Mesenchymal stem cell (in vitro differentiated cells and primary cell): ENCODE measurements at regions not wholly inside any gene's neighbourhood (a gene's known extent, or its start where the extent isn't known, plus 50 kb on each side); places are given as distances from the start of the nearest gene placed in this dataset.
"Not testable (repeated sequence)": the region's sequence is repeated elsewhere in the genome, so short reads cannot be mapped to it uniquely, and the experiment has no call there.

ENCODE experiments used
- DNase-seq: peaks from one replicate; pipeline ENCODE4 v3.0.0-alpha.2; 2013
- H2AFZ ChIP-seq: one replicate; pipeline ENCODE4 v1.6.1; 2013; ENCODE audit warnings: low read depth, mild to moderate bottlenecking, control low read depth, inconsistent platforms, low read length, moderate library complexity
- H2AK5ac ChIP-seq: 2 replicates; pipeline ENCODE4 v1.6.1; 2013; ENCODE audit warnings: low read length, moderate library complexity, mild to moderate bottlenecking, inconsistent platforms; ENCODE audit not compliant: severe bottlenecking
- H2BK120ac ChIP-seq: one replicate; pipeline ENCODE4 v1.6.1; 2013; ENCODE audit warnings: low read depth, mild to moderate bottlenecking, inconsistent platforms, low read length, moderate library complexity
- H2BK12ac ChIP-seq, 2 experiments: one replicate each; pipeline ENCODE4 v1.6.1; 2013; ENCODE audit warnings: inconsistent platforms in 2 of 2, low read length in 2 of 2, mild to moderate bottlenecking in 2 of 2, moderate library complexity in 2 of 2, control low read depth in 1 of 2
- H2BK15ac ChIP-seq: one replicate; pipeline ENCODE4 v1.6.1; 2013; ENCODE audit warnings: mild to moderate bottlenecking, low read depth, inconsistent platforms; ENCODE audit not compliant: poor library complexity, severe bottlenecking
- H2BK5ac ChIP-seq: 2 replicates; pipeline ENCODE4 v1.6.1; 2013; ENCODE audit warnings: low read depth, mild to moderate bottlenecking, low read length, control low read depth, inconsistent platforms; ENCODE audit not compliant: poor library complexity, severe bottlenecking
- H3K14ac ChIP-seq, 2 experiments: one replicate each; pipeline ENCODE4 v1.6.1; 2013; ENCODE audit warnings: inconsistent platforms in 2 of 2, low read length in 2 of 2, control low read depth in 1 of 2, mild to moderate bottlenecking in 1 of 2, moderate library complexity in 1 of 2
- H3K18ac ChIP-seq, 2 experiments: one replicate each; pipeline ENCODE4 v1.6.1; 2013; ENCODE audit warnings: inconsistent platforms in 2 of 2, low read length in 2 of 2, control low read depth in 1 of 2, low read depth in 1 of 2, mild to moderate bottlenecking in 1 of 2
- H3K23ac ChIP-seq, 2 experiments: one replicate each; pipeline ENCODE4 v1.6.1; 2013; ENCODE audit warnings: inconsistent platforms in 2 of 2, low read length in 2 of 2, mild to moderate bottlenecking in 2 of 2, moderate library complexity in 2 of 2, control low read depth in 1 of 2
- H3K27ac ChIP-seq: 2 replicates; pipeline ENCODE4 v1.5.1; 2013; ENCODE audit warnings: mild to moderate bottlenecking, moderate library complexity, low read length, control low read depth, inconsistent platforms; ENCODE audit not compliant: poor library complexity, severe bottlenecking
- H3K27me3 ChIP-seq, 2 experiments: 2 replicates each; pipeline versions ENCODE4 v1.6.1 to v1.7.0; 2013; ENCODE audit warnings: low read length in 2 of 2, mild to moderate bottlenecking in 2 of 2, moderate library complexity in 2 of 2, control low read depth in 1 of 2, inconsistent platforms in 1 of 2; ENCODE audit not compliant: control insufficient read depth in 1 of 2, insufficient read depth in 1 of 2
- H3K36me3 ChIP-seq, 2 experiments: 2 replicates each; pipeline versions ENCODE4 v1.6.1 to v1.7.0; 2013; ENCODE audit warnings: low read length in 2 of 2, control low read depth in 1 of 2, inconsistent platforms in 1 of 2, low read depth in 1 of 2, mild to moderate bottlenecking in 1 of 2; ENCODE audit not compliant: insufficient read depth in 2 of 2, control insufficient read depth in 1 of 2
- H3K4ac ChIP-seq, 2 experiments: one replicate each; pipeline ENCODE4 v1.6.1; 2013; ENCODE audit warnings: inconsistent platforms in 2 of 2, low read length in 2 of 2, mild to moderate bottlenecking in 2 of 2, moderate library complexity in 2 of 2, control low read depth in 1 of 2, low read depth in 1 of 2
- H3K4me1 ChIP-seq: 2 replicates; pipeline ENCODE4 v1.6.1; 2013; ENCODE audit warnings: low read depth, low read length, control low read depth; ENCODE audit not compliant: control insufficient read depth, insufficient read depth
- H3K4me2 ChIP-seq: 2 replicates; pipeline ENCODE4 v1.6.1; 2013; ENCODE audit warnings: low read length, mild to moderate bottlenecking, inconsistent platforms; ENCODE audit not compliant: poor library complexity, severe bottlenecking
- H3K4me3 ChIP-seq, 2 experiments: 2 replicates each; pipeline versions ENCODE4 v1.5.1 to v1.7.0; 2013; ENCODE audit warnings: low read length in 2 of 2, mild to moderate bottlenecking in 2 of 2, control low read depth in 1 of 2, low read depth in 1 of 2; ENCODE audit not compliant: insufficient read depth in 1 of 2
- H3K79me1 ChIP-seq: replicated peaks from 2 replicates; pipeline ENCODE4 v1.6.1; 2013; ENCODE audit warnings: mild to moderate bottlenecking, control low read depth, low read length, inconsistent platforms; ENCODE audit not compliant: poor library complexity, severe bottlenecking
- H3K9ac ChIP-seq: 2 replicates; pipeline ENCODE4 v1.7.0; 2013; ENCODE audit warnings: mild to moderate bottlenecking, low read length, moderate library complexity
- H3K9me3 ChIP-seq: 2 replicates; pipeline ENCODE4 v1.7.0; 2013; ENCODE audit warnings: mild to moderate bottlenecking, low read length; ENCODE audit not compliant: control insufficient read depth
- H4K8ac ChIP-seq: one replicate; pipeline ENCODE4 v1.6.1; 2013; ENCODE audit warnings: inconsistent platforms, mild to moderate bottlenecking, low read length, moderate library complexity
- H4K91ac ChIP-seq: one replicate; pipeline ENCODE4 v1.6.1; 2013; ENCODE audit warnings: mild to moderate bottlenecking, low read length, inconsistent platforms
- WGBS: methylation state at CpG from one replicate; pipeline ENCODE4 v1.1.7; 2013; ENCODE audit warnings: mixed read lengths; 5-methylcytosine and 5-hydroxymethylcytosine counted together

DNA sequence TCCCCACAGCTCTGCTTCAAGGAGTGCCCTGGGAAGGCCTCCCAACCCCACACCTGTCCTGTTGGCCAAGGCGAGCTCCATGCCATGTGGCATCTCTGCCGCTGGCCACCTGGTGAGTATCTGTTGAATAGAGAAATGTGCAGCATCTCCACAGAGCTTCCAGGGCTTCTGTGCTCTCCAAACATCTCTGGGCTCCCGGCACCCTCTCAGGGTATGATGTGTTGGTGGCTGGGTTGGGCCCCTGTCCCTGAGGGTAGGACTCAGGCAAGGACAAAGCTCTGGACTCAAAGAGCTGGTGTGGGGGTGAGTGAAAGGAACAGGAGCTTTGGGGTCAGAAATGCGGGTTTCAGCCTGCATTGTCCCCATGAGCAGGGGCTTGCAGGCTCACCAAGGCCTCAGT is 88.6 kb downstream of the TMEM121 start:
- not testable (repeated sequence) for H3K4me3 ChIP-seq, H2AFZ ChIP-seq, H3K27ac ChIP-seq, H3K9me3 ChIP-seq, H3K4me2 ChIP-seq, H3K4ac ChIP-seq, H4K8ac ChIP-seq, H3K14ac ChIP-seq, H3K79me1 ChIP-seq, H2BK15ac ChIP-seq, H3K4me1 ChIP-seq, H3K27me3 ChIP-seq, H2BK12ac ChIP-seq, DNase-seq, H2AK5ac ChIP-seq, H3K18ac ChIP-seq, H3K23ac ChIP-seq, H2BK120ac ChIP-seq, H4K91ac ChIP-seq, H3K36me3 ChIP-seq, H2BK5ac ChIP-seq, H3K9ac ChIP-seq
- no CpG with 5 or more reads among the region's 4 CpGs for WGBS

DNA sequence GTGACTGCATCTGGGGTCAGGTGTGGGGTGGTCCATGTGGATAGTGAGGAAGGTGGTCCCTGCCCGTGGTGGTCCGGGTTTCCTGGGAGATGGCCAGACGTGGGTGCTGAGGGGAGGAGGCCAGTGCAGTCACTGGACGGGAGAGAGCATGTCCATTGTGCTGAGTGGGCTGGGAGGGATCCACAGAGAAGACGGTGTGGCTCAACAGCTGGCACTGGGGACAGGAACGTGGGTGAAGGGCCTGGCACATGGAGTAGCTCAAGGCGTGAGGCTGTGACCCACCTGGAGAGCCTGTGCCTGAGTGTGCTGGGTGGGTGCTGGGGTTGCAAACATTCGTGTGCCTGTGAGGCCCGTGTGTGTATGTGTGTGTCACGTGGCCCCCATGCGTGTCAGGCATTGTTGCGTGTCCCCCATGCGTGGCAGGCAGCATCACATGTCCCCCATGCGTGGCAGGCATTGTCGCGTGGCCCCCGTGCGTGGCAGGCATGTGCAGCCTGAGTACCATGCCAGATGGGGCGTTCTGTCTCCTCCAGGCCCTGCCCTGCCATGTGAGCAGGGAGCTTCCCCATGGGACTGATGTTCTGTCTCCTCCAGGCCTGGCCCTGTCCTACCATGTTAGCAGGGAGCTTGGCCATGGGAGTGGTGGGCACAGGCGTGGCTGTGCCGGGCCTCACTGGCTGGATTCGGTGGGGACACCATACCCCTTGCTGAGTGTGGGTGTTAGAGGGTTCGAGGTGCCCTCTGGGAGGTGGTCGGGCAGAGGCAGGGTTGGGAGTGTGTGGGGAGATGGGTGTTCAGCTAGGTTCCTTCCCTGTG is 89.8 kb downstream of the TMEM121 start:
- H4K91ac ChIP-seq, H3K36me3 ChIP-seq, H3K14ac ChIP-seq, H2AFZ ChIP-seq, H2AK5ac ChIP-seq, H2BK12ac ChIP-seq, H3K27ac ChIP-seq, H2BK15ac ChIP-seq, H3K4me3 ChIP-seq, H4K8ac ChIP-seq, H2BK120ac ChIP-seq, H2BK5ac ChIP-seq, H3K23ac ChIP-seq, DNase-seq, H3K79me1 ChIP-seq, H3K4me1 ChIP-seq, H3K27me3 ChIP-seq, H3K4me2 ChIP-seq, H3K18ac ChIP-seq, H3K9ac ChIP-seq, H3K9me3 ChIP-seq, H3K4ac ChIP-seq: not testable (repeated sequence)
- WGBS, result 67% methylated on average over 22 of the region's 24 CpGs

DNA sequence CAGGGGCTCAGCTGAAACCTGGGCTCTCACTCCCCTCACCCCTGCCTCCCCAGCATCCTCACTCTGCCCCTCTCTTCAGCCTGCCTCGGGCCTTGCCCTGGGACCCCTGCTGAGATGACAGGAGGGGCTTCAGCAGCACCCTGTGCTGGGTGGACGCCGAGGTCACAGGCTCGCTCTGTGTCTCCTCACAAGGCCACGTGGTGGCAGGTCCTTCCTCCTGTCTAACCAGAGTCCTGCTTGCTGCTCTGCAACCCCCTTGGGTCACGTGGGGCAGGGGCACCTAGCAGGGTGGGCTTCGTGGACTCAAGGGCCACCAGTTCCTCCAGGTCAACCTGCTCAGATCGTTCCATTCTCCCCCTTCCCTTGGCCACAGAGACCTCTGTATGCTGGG is 90.4 kb downstream of the TMEM121 start:
- H3K4me2 ChIP-seq, result no peak overlapping the region
- no peak overlapping the region for H3K23ac ChIP-seq
- no peak overlapping the region for H2BK120ac ChIP-seq
- H3K9ac ChIP-seq, result no peak overlapping the region
- no peak overlapping the region for H2BK12ac ChIP-seq
- H3K36me3 ChIP-seq, result no peaks in the 10 kb centered on the region
- no peak overlapping the region for H4K8ac ChIP-seq
- no peak overlapping the region for H2BK5ac ChIP-seq
- no peak overlapping the region for H2BK15ac ChIP-seq
- no peak overlapping the region for H3K4ac ChIP-seq
- no peak overlapping the region for H3K4me3 ChIP-seq
- no peaks in the 10 kb centered on the region for H3K79me1 ChIP-seq
- H3K4me1 ChIP-seq, result no peaks in the 10 kb centered on the region
- no peaks in the 10 kb centered on the region for H3K9me3 ChIP-seq
- DNase-seq, result no peak
- peaks cover 0 to 2% of the 10 kb centered on the region in 2 experiments for H3K27me3 ChIP-seq
- no peak overlapping the region for H4K91ac ChIP-seq
- H3K18ac ChIP-seq, result no peak overlapping the region
- H3K14ac ChIP-seq, result no peak overlapping the region
- no peak overlapping the region for H2AK5ac ChIP-seq
- no peak overlapping the region for H2AFZ ChIP-seq
- H3K27ac ChIP-seq, result no peak overlapping the region
- WGBS, result 46% methylated on average over 8 of the region's 8 CpGs

DNA sequence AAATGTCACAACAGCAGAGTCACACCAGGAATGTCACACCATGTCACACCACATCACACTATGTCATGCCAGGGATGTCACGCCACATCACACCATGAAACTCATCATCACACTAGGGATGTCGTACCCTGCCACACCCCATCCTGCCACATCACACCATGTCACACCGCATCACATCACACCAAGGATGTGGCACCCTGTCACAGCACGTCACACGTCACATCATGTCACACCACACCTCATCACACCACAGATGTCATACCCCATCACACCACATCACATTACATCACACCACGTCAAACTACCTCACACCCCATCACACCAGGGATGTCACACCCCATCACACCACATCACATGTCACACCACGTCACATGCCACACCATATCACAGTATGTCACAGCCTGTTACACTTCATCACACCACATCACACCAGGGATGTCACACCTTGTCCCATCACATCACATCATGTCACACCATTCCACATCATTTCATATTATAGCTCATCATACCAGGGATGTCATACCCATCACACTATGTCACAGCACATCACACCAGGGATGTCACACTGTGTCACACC is 90.9 kb downstream of the TMEM121 start:
- no peak overlapping the region for H2BK120ac ChIP-seq
- no peaks in the 10 kb centered on the region for H3K36me3 ChIP-seq
- no peak overlapping the region for H3K4me3 ChIP-seq
- H2AK5ac ChIP-seq, result no peak overlapping the region
- DNase-seq, result no peak
- no peak overlapping the region for H2BK12ac ChIP-seq
- H3K18ac ChIP-seq, result no peak overlapping the region
- H3K14ac ChIP-seq, result peak overlapping the region in 1 of 2 experiments; percentile 2
- no peaks in the 10 kb centered on the region for H3K4me1 ChIP-seq
- H3K79me1 ChIP-seq, result no peaks in the 10 kb centered on the region
- H2BK15ac ChIP-seq, result no peak overlapping the region
- 67% methylated on average over 7 of the region's 7 CpGs for WGBS
- no peak overlapping the region for H3K9ac ChIP-seq
- H4K8ac ChIP-seq, result no peak overlapping the region
- no peak overlapping the region for H2BK5ac ChIP-seq
- no peak overlapping the region for H4K91ac ChIP-seq
- no peak overlapping the region for H3K4ac ChIP-seq
- H2AFZ ChIP-seq, result no peak overlapping the region
- no peaks in the 10 kb centered on the region for H3K9me3 ChIP-seq
- H3K23ac ChIP-seq, result no peak overlapping the region
- H3K4me2 ChIP-seq, result no peak overlapping the region
- H3K27ac ChIP-seq, result no peak overlapping the region
- H3K27me3 ChIP-seq, result peaks cover 0 to 2% of the 10 kb centered on the region in 2 experiments
